PC-3 (cell line): ENCODE measurements at regions not wholly inside any gene's neighbourhood (a gene's known extent, or its start where the extent isn't known, plus 50 kb on each side); places are given as distances from the start of the nearest gene placed in this dataset.

Experiments
- ATAC-seq: fragments of 200-7000 bp; cut with Tn5 transposase; 2 replicates; pipeline ENCODE4 v1.9.1; 2020; ENCODE audit warnings: mild to moderate bottlenecking, moderate library complexity
- BruUV-seq: library from RNA; stranded (reverse); fragments of 400-500 nt; replicated peaks from 2 replicates; lab custom pipeline; 2021; lab: Mats Ljungman, UMichigan
- CTCF ChIA-PET: fragments of 300-600 bp; sonication (Branson Sonifier 250); formaldehyde crosslinking; loops from one replicate; lab custom pipeline; 2022; ENCODE audit warnings: antibody characterized with exemption; lab: Charles Lee
- POLR2A ChIA-PET: fragments of 300-600 bp; sonication (Branson Sonifier 250); formaldehyde crosslinking; loops from one replicate; lab custom pipeline; 2022; ENCODE audit warnings: antibody characterized with exemption; ENCODE audit not compliant: unreplicated experiment; lab: Charles Lee
- DNase-seq: peaks from one replicate; pipeline ENCODE4 v3.0.0-alpha.2; 2015
- H2AFZ ChIP-seq: fragments of 300-600 bp; sonication (generic); 2 replicates; pipeline ENCODE4 v1.6.0; 2016; ENCODE audit warnings: antibody characterized with exemption, low read length
- H3F3A ChIP-seq: fragments of 300-600 bp; sonication (generic); one replicate; pipeline ENCODE4 v1.6.0; 2017; ENCODE audit warnings: antibody characterized with exemption, low read length, control low read depth, mild to moderate bottlenecking; ENCODE audit not compliant: unreplicated experiment
- H3K27ac ChIP-seq: fragments of 300-600 bp; sonication (generic); 2 replicates; pipeline ENCODE4 v1.5.1; 2016; ENCODE audit warnings: mild to moderate bottlenecking, low read length
- H3K27me3 ChIP-seq: fragments of 300-600 bp; sonication (generic); 2 replicates; pipeline ENCODE4 v1.6.1; 2016; ENCODE audit warnings: low read length, mixed read lengths
- H3K36me3 ChIP-seq: fragments of 300-600 bp; sonication (generic); 2 replicates; pipeline ENCODE4 v1.6.1; 2016; ENCODE audit warnings: low read depth, mixed run types, low read length, mixed read lengths
- H3K4me1 ChIP-seq: fragments of 300-600 bp; sonication (generic); 2 replicates; pipeline ENCODE4 v1.5.1; 2016; ENCODE audit warnings: low read length; ENCODE audit not compliant: insufficient read depth
- H3K4me2 ChIP-seq: fragments of 300-600 bp; sonication (generic); 2 replicates; pipeline ENCODE4 v1.6.0; 2016; ENCODE audit warnings: low read length
- H3K4me3 ChIP-seq: fragments of 300-600 bp; sonication (generic); 2 replicates; pipeline ENCODE4 v1.5.1; 2016; ENCODE audit warnings: mild to moderate bottlenecking, low read length, mixed read lengths
- H3K79me2 ChIP-seq: fragments of 300-600 bp; sonication (generic); 2 replicates; pipeline ENCODE4 v1.6.1; 2017; ENCODE audit warnings: low read length, mixed read lengths
- H3K9ac ChIP-seq: fragments of 300-600 bp; sonication (generic); 2 replicates; pipeline ENCODE4 v1.6.0; 2016; ENCODE audit warnings: mild to moderate bottlenecking, low read length
- H3K9me2 ChIP-seq: fragments of 300-600 bp; sonication (generic); replicated peaks from 2 replicates; pipeline ENCODE4 v1.6.1; 2016; ENCODE audit warnings: mixed run types, low read length, mixed read lengths
- H3K9me3 ChIP-seq: fragments of 300-600 bp; sonication (generic); 2 replicates; pipeline ENCODE4 v1.6.1; 2016; ENCODE audit warnings: low read length, mixed read lengths
- H4K20me1 ChIP-seq: fragments of 300-600 bp; sonication (generic); 2 replicates; pipeline ENCODE4 v1.6.1; 2016; ENCODE audit warnings: low read length, mixed read lengths
- EZH2 ChIP-seq: fragments of 300-600 bp; sonication (generic); IDR thresholded peaks from one replicate; pipeline ENCODE4 v1.6.1; 2017; ENCODE audit warnings: antibody characterized with exemption, mild to moderate bottlenecking, low read length; ENCODE audit not compliant: unreplicated experiment
- EZH2phosphoT487 ChIP-seq: fragments of 300-600 bp; sonication (generic); IDR thresholded peaks from 2 replicates; pipeline ENCODE4 v1.6.1; 2018; ENCODE audit warnings: mild to moderate bottlenecking, antibody characterized with exemption, low read length, borderline replicate concordance
- intact Hi-C: fragments of 100-400 bp; cut with micrococcal nuclease; formaldehyde crosslinking; loops from 2 replicates; pipeline ENCODE4 v1.9.0; 2023
- TF ChIP-seq, protein P1 (sequence below): fragments of 300-600 bp; sonication (generic); conservative IDR thresholded peaks from 2 replicates; pipeline ENCODE4 v1.5.1; 2017; ENCODE audit warnings: antibody characterized with exemption, low read depth, mild to moderate bottlenecking, low read length

DNA sequence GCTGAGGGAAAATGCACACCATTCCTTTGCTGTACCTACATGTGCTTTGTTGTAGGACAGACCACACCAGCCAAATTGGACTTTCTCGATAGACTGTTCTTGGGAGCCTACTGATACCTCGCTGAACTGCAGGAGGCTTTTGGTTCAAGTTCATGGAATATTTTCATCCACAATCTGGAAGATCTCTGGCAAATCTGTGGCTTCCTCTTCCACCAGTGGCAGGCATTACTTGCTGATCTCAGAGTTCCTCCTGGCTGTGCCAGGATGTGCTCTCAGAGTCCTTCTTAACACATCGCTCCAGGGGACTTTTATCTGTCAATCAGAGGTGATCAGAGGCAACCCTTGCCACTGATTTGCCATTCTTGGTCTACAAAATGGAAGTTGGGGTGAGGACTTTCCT, 87.7 kb downstream of the PTGR3 start:
- TF ChIP-seq EZH2 (no peak), EZH2phosphoT487 (no peak)
- H2AFZ ChIP-seq = no peak overlapping the region
- CTCF ChIA-PET = no interaction called here

DNA sequence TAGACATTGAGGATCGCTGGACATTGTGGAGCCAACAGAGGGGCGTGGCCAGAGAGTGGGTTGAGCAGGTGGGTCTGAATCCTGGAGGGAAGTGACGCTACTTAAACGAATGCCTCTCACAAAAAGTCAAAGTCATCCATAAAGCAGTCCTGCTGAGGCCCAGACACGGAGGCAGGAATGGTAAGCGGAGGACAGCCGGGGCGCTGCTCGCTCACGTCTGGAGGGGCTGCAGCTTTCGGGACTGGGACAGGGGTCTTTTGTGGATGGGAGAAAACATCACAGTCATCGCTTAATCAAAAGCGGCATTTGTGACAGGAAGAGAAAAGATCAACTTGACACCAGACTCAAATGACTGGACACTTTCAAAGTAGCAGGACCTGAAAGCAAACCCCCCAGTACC, 88.4 kb downstream of the PTGR3 start:
- intact Hi-C loops = no loop called here
- ChIA-PET POLR2A (no interaction called here), CTCF (no interaction called here)
- ATAC-seq (no peak), DNase-seq (no peak)
- Histone ChIP-seq H3F3A (no peaks in the 10 kb centered on the region), H2AFZ (no peak overlapping the region), H3K79me2 (no peaks in the 10 kb centered on the region), H3K9ac (no peak overlapping the region), H3K9me2 (no peaks in the 10 kb centered on the region), H3K4me3 (no peak overlapping the region), H3K27me3 (no peaks in the 10 kb centered on the region), H3K9me3 (no peaks in the 10 kb centered on the region), H3K4me2 (no peak overlapping the region), H3K36me3 (no peaks in the 10 kb centered on the region), H3K4me1 (no peaks in the 10 kb centered on the region; the same call in 1 of the 2 replicates), H3K27ac (no peak overlapping the region), H4K20me1 (no peaks in the 10 kb centered on the region)
- TF ChIP-seq EZH2phosphoT487 = no peak
- TF ChIP-seq EZH2 = no peak
- TF ChIP-seq, protein P1, sequence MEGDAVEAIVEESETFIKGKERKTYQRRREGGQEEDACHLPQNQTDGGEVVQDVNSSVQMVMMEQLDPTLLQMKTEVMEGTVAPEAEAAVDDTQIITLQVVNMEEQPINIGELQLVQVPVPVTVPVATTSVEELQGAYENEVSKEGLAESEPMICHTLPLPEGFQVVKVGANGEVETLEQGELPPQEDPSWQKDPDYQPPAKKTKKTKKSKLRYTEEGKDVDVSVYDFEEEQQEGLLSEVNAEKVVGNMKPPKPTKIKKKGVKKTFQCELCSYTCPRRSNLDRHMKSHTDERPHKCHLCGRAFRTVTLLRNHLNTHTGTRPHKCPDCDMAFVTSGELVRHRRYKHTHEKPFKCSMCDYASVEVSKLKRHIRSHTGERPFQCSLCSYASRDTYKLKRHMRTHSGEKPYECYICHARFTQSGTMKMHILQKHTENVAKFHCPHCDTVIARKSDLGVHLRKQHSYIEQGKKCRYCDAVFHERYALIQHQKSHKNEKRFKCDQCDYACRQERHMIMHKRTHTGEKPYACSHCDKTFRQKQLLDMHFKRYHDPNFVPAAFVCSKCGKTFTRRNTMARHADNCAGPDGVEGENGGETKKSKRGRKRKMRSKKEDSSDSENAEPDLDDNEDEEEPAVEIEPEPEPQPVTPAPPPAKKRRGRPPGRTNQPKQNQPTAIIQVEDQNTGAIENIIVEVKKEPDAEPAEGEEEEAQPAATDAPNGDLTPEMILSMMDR = no peak
- no TSS peak for BruUV-seq

More for the DNA sequence above, 87.7 kb downstream of the PTGR3 start:
- Histone ChIP-seq H4K20me1 (no peaks in the 10 kb centered on the region), H3K4me3 (no peak overlapping the region), H3K79me2 (no peaks in the 10 kb centered on the region), H3K27me3 (no peaks in the 10 kb centered on the region), H3K27ac (no peak overlapping the region), H3K4me1 (no peaks in the 10 kb centered on the region; the same call in 1 of the 2 replicates), H3K36me3 (no peaks in the 10 kb centered on the region), H3F3A (no peaks in the 10 kb centered on the region), H3K9me3 (no peaks in the 10 kb centered on the region), H3K4me2 (no peak overlapping the region), H3K9ac (no peak overlapping the region), H3K9me2 (no peaks in the 10 kb centered on the region)
- no peak for ATAC-seq
- POLR2A ChIA-PET = no interaction called here
- no peak for DNase-seq
- BruUV-seq = no TSS peak
- intact Hi-C loops = no loop called here

DNA sequence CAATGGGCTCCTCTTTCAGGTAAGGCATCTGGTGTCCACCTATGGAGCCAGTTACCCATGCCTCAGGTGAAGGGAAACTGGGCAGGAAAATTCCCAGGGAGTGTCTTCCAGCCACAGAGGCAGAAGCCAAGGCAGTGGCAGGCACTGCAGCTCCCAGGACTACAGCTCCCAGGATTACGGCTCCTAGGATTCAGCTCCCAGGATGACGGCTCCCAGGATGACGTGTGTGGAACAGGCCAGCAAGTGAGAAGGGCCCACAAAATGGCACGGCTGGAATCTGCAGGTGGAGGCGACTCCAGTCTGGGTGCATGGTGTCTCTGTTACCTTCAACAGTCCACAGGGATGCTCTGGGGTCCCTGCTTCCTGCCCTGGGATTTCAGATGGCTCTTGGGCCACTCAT, 92.1 kb downstream of the PTGR3 start:
- Histone ChIP-seq H3K79me2 (no peaks in the 10 kb centered on the region), H3F3A (no peaks in the 10 kb centered on the region), H2AFZ (no peak overlapping the region), H3K27ac (no peak overlapping the region), H3K4me1 (peaks cover 1% of the 10 kb centered on the region; the same call in 1 of the 2 replicates), H3K36me3 (no peaks in the 10 kb centered on the region), H3K4me3 (no peak overlapping the region), H3K9me3 (no peaks in the 10 kb centered on the region), H4K20me1 (no peaks in the 10 kb centered on the region), H3K4me2 (no peak overlapping the region), H3K27me3 (no peaks in the 10 kb centered on the region), H3K9ac (no peak overlapping the region), H3K9me2 (no peaks in the 10 kb centered on the region)
- no peak for ATAC-seq
- DNase-seq = no peak
- TF ChIP-seq, protein P1 = no peak
- TF ChIP-seq EZH2phosphoT487 (no peak), EZH2 (no peak)
- CTCF ChIA-PET = no interaction called here
- no TSS peak for BruUV-seq
- intact Hi-C loops = no loop called here
- POLR2A ChIA-PET = no interaction called here
